HG03558 (cell line): ENCODE measurements at regions not wholly inside any gene's neighbourhood (a gene's known extent, or its start where the extent isn't known, plus 50 kb on each side); places are given as distances from the start of the nearest gene placed in this dataset.

Experiments
- ATAC-seq: cut with Tn5 transposase; IDR thresholded peaks from one replicate; pipeline ENCODE4 v1.9.1; 2021; ENCODE audit warnings: moderate number of reproducible peaks; ENCODE audit not compliant: unreplicated experiment; ENCODE audit errors: extremely low read depth

- no peak for ATAC-seq
Observed at GRCh38 chr4:156556336-156556735, 415.3 kb downstream of the PDGFC start.

GRCh38 chr4:156553659-156554058, 417.9 kb downstream of the PDGFC start:
- ATAC-seq = no peak

- no peak for ATAC-seq
Observed at GRCh38 chr4:156547891-156548290, 423.7 kb downstream of the PDGFC start.

- no peak for ATAC-seq
Observed at GRCh38 chr4:156547439-156547838, 424.2 kb downstream of the PDGFC start.

GRCh38 chr4:156545003-156545785, 426.4 kb downstream of the PDGFC start:
- ATAC-seq = no peak

- ATAC-seq = no peak
Observed at GRCh38 chr4:156539376-156539775, 432.2 kb downstream of the PDGFC start.

- no peak for ATAC-seq
Observed at GRCh38 chr4:156538651-156539257, 432.8 kb downstream of the PDGFC start.

GRCh38 chr4:156538210-156538609, 433.4 kb downstream of the PDGFC start:
- ATAC-seq = no peak

GRCh38 chr4:156537286-156537685, 434.3 kb downstream of the PDGFC start:
- ATAC-seq = no peak

- no peak for ATAC-seq
Observed at GRCh38 chr4:156536661-156537060, 434.9 kb downstream of the PDGFC start.

- no peak for ATAC-seq
Observed at GRCh38 chr4:156534205-156534604, 437.4 kb downstream of the PDGFC start.

- ATAC-seq = no peak
Observed at GRCh38 chr4:156528216-156528615, 443.4 kb downstream of the PDGFC start.

- no peak for ATAC-seq
Observed at GRCh38 chr4:156527237-156527993, 444.2 kb downstream of the PDGFC start.

- no peak for ATAC-seq
Observed at GRCh38 chr4:156523991-156524390, 447.6 kb downstream of the PDGFC start.

- no peak for ATAC-seq
Observed at GRCh38 chr4:156523492-156523891, 448.1 kb downstream of the PDGFC start.

- ATAC-seq = no peak
Observed at GRCh38 chr4:156521631-156522030, 450.0 kb downstream of the PDGFC start.

- no peak for ATAC-seq
Observed at GRCh38 chr4:156517956-156518355, 453.6 kb downstream of the PDGFC start.

GRCh38 chr4:156517546-156517945, 454.1 kb downstream of the PDGFC start:
- no peak for ATAC-seq

- no peak for ATAC-seq
Observed at GRCh38 chr4:156516698-156517097, 454.9 kb downstream of the PDGFC start.

GRCh38 chr4:156515295-156515694, 456.3 kb downstream of the PDGFC start:
- ATAC-seq = no peak

- ATAC-seq = no peak
Observed at GRCh38 chr4:156512622-156513021, 459.0 kb downstream of the PDGFC start.
